Stomach smooth muscle (tissue), 2 donors: ENCODE measurements at regions not wholly inside any gene's neighbourhood (a gene's known extent, or its start where the extent isn't known, plus 50 kb on each side); places are given as distances from the start of the nearest gene placed in this dataset.

Experiments
- H3K27ac ChIP-seq: one replicate; pipeline ENCODE4 v1.7.0; 2013; ENCODE audit warnings: mild to moderate bottlenecking, low read length, inconsistent platforms
- H3K27me3 ChIP-seq, 2 donors: one replicate each; pipeline ENCODE4 v1.7.0; 2013; ENCODE audit warnings: low read length in 2 of 2; ENCODE audit not compliant: insufficient read depth in 2 of 2, control insufficient read depth in 1 of 2
- H3K36me3 ChIP-seq, 2 donors: one replicate each; pipeline ENCODE4 v1.7.0; 2013; ENCODE audit warnings: low read length in 2 of 2; ENCODE audit not compliant: control insufficient read depth in 2 of 2, insufficient read depth in 2 of 2
- H3K4me1 ChIP-seq: one replicate; pipeline ENCODE4 v1.7.0; 2013; ENCODE audit warnings: low read length; ENCODE audit not compliant: control insufficient read depth, insufficient read depth
- H3K4me3 ChIP-seq, 2 donors: one replicate each; pipeline ENCODE4 v1.7.0; 2013; ENCODE audit warnings: low read length in 2 of 2
- H3K9ac ChIP-seq, 2 donors: one replicate each; pipeline ENCODE4 v1.7.0; 2013; ENCODE audit warnings: low read length in 2 of 2, mild to moderate bottlenecking in 1 of 2
- H3K9me3 ChIP-seq, 2 donors: one replicate each; pipeline ENCODE4 v1.7.0; 2013; ENCODE audit warnings: low read length in 2 of 2; ENCODE audit not compliant: control insufficient read depth in 2 of 2
- donor health status: healthy.
- donor health status: Pancreatic carcinoma.

- H3K4me3 ChIP-seq: no peak overlapping the region
- no peaks in the 10 kb centered on the region for H3K36me3 ChIP-seq
- no peak overlapping the region for H3K27ac ChIP-seq
- no peaks in the 10 kb centered on the region for H3K4me1 ChIP-seq
- H3K9me3 ChIP-seq: no peaks in the 10 kb centered on the region
- H3K27me3 ChIP-seq: no peaks in the 10 kb centered on the region
- H3K9ac ChIP-seq: no peak overlapping the region
These were observed 80.7 kb upstream of the SPRED1 start for GRCh38 chr15:38171973-38172372.

GRCh38 chr15:38174691-38175090 is 77.9 kb upstream of the SPRED1 start:
- no peaks in the 10 kb centered on the region for H3K4me1 ChIP-seq
- H3K36me3 ChIP-seq: no peaks in the 10 kb centered on the region
- H3K27ac ChIP-seq: no peak overlapping the region
- H3K27me3 ChIP-seq: no peaks in the 10 kb centered on the region
- no peak overlapping the region for H3K9ac ChIP-seq
- no peaks in the 10 kb centered on the region for H3K9me3 ChIP-seq
- no peak overlapping the region for H3K4me3 ChIP-seq

- Histone ChIP-seq H3K4me1 (no peaks in the 10 kb centered on the region), H3K27me3 (no peaks in the 10 kb centered on the region), H3K27ac (no peak overlapping the region), H3K36me3 (no peaks in the 10 kb centered on the region), H3K9ac (no peak overlapping the region), H3K4me3 (no peak overlapping the region), H3K9me3 (no peaks in the 10 kb centered on the region)
These were observed 76.5 kb upstream of the SPRED1 start for GRCh38 chr15:38176155-38176554.

GRCh38 chr15:38176691-38177090 is 75.9 kb upstream of the SPRED1 start:
- H3K4me3 ChIP-seq: no peak overlapping the region
- no peak overlapping the region for H3K27ac ChIP-seq
- H3K36me3 ChIP-seq: no peaks in the 10 kb centered on the region
- H3K4me1 ChIP-seq: no peaks in the 10 kb centered on the region
- H3K9ac ChIP-seq: no peak overlapping the region
- H3K9me3 ChIP-seq: no peaks in the 10 kb centered on the region
- H3K27me3 ChIP-seq: no peaks in the 10 kb centered on the region

- no peaks in the 10 kb centered on the region for H3K36me3 ChIP-seq
- H3K27me3 ChIP-seq: no peaks in the 10 kb centered on the region
- no peaks in the 10 kb centered on the region for H3K9me3 ChIP-seq
- no peak overlapping the region for H3K4me3 ChIP-seq
- H3K27ac ChIP-seq: no peak overlapping the region
- H3K9ac ChIP-seq: no peak overlapping the region
- no peaks in the 10 kb centered on the region for H3K4me1 ChIP-seq
These were observed 69.7 kb upstream of the SPRED1 start for GRCh38 chr15:38182900-38183299.

GRCh38 chr15:38186507-38186906 is 66.1 kb upstream of the SPRED1 start:
- Histone ChIP-seq H3K9me3 (no peaks in the 10 kb centered on the region), H3K36me3 (no peaks in the 10 kb centered on the region), H3K9ac (no peak overlapping the region), H3K4me3 (no peak overlapping the region), H3K4me1 (no peaks in the 10 kb centered on the region), H3K27ac (no peak overlapping the region), H3K27me3 (no peaks in the 10 kb centered on the region)

GRCh38 chr15:38187630-38188313 is 64.9 kb upstream of the SPRED1 start:
- no peaks in the 10 kb centered on the region for H3K27me3 ChIP-seq
- no peak overlapping the region for H3K4me3 ChIP-seq
- H3K4me1 ChIP-seq: no peaks in the 10 kb centered on the region
- no peak overlapping the region for H3K27ac ChIP-seq
- no peaks in the 10 kb centered on the region for H3K36me3 ChIP-seq
- H3K9ac ChIP-seq: no peak overlapping the region
- no peaks in the 10 kb centered on the region for H3K9me3 ChIP-seq

- Histone ChIP-seq H3K9ac (no peak overlapping the region), H3K27ac (no peak overlapping the region), H3K9me3 (no peaks in the 10 kb centered on the region), H3K4me1 (no peaks in the 10 kb centered on the region), H3K27me3 (no peaks in the 10 kb centered on the region), H3K4me3 (no peak overlapping the region), H3K36me3 (no peaks in the 10 kb centered on the region)
These were observed 62.9 kb upstream of the SPRED1 start for GRCh38 chr15:38189671-38190295.

- Histone ChIP-seq H3K4me3 (no peak overlapping the region), H3K27ac (no peak overlapping the region), H3K4me1 (no peaks in the 10 kb centered on the region), H3K9ac (no peak overlapping the region), H3K27me3 (no peaks in the 10 kb centered on the region), H3K36me3 (no peaks in the 10 kb centered on the region), H3K9me3 (no peaks in the 10 kb centered on the region)
These were observed 62.1 kb upstream of the SPRED1 start for GRCh38 chr15:38190501-38190900.

GRCh38 chr15:38192496-38192895 is 60.1 kb upstream of the SPRED1 start:
- Histone ChIP-seq H3K9me3 (no peaks in the 10 kb centered on the region), H3K4me1 (no peaks in the 10 kb centered on the region), H3K27me3 (no peaks in the 10 kb centered on the region), H3K9ac (no peak overlapping the region), H3K27ac (no peak overlapping the region), H3K4me3 (no peak overlapping the region), H3K36me3 (no peaks in the 10 kb centered on the region)

- Histone ChIP-seq H3K4me1 (no peaks in the 10 kb centered on the region), H3K4me3 (no peak overlapping the region), H3K36me3 (no peaks in the 10 kb centered on the region), H3K27me3 (no peaks in the 10 kb centered on the region), H3K27ac (no peak overlapping the region), H3K9ac (no peak overlapping the region), H3K9me3 (no peaks in the 10 kb centered on the region)
These were observed 59.1 kb upstream of the SPRED1 start for GRCh38 chr15:38193496-38193895.
